ENCODE measurements at regions not wholly inside any gene's neighbourhood (a gene's known extent, or its start where the extent isn't known, plus 50 kb on each side); places are given as distances from the start of the nearest gene placed in this dataset.

DNA sequence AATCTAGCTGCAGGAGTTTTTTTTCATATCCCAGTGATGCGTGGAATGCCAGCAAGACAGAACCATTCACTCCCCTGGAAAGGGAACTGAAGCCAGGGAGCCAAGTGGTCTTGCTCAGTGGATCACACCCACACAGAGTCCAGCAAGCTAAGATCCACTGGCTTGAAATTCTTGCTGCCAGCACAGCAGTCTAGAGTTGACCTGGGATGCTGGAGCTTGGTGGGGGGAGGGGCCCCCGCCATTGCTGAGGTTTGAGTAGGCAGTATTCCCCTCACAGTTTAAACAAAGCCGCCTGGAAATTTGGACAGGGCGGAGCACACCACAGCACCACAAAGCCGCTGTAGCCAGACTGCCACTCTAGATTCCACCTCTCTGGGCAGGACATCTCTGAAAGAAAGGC, 86.9 kb upstream of the STXBP6 start:
- TF ChIP-seq, protein P1, sequence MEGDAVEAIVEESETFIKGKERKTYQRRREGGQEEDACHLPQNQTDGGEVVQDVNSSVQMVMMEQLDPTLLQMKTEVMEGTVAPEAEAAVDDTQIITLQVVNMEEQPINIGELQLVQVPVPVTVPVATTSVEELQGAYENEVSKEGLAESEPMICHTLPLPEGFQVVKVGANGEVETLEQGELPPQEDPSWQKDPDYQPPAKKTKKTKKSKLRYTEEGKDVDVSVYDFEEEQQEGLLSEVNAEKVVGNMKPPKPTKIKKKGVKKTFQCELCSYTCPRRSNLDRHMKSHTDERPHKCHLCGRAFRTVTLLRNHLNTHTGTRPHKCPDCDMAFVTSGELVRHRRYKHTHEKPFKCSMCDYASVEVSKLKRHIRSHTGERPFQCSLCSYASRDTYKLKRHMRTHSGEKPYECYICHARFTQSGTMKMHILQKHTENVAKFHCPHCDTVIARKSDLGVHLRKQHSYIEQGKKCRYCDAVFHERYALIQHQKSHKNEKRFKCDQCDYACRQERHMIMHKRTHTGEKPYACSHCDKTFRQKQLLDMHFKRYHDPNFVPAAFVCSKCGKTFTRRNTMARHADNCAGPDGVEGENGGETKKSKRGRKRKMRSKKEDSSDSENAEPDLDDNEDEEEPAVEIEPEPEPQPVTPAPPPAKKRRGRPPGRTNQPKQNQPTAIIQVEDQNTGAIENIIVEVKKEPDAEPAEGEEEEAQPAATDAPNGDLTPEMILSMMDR (IDR thresholded peaks at IDR 0.05), result no peak
- TF ChIP-seq POLR2A (IDR thresholded peaks at IDR 0.05; ENCODE audit: low read depth) (no peak), EP300 (IDR thresholded peaks at IDR 0.05) (no peak)

All from esophagus muscularis mucosa (tissue), 4 donors.